ENCODE measurements at regions not wholly inside any gene's neighbourhood (a gene's known extent, or its start where the extent isn't known, plus 50 kb on each side); places are given as distances from the start of the nearest gene placed in this dataset.

- TF ChIP-seq IRF5 (IDR thresholded peaks at IDR 0.05; ENCODE audit: borderline replicate concordance), result no peak
- TF ChIP-seq NFIC (IDR thresholded peaks at IDR 0.05; ENCODE audit: low read depth, low read length), result no peak
- no peak for TF ChIP-seq EZH2 (IDR thresholded peaks at IDR 0.05; ENCODE audit: borderline replicate concordance, control insufficient read depth, low read depth, low read length)
- no peak for TF ChIP-seq CHD2 (IDR thresholded peaks at IDR 0.05; ENCODE audit: borderline replicate concordance, low read depth, low read length)
Measured at GRCh38 chr9:28758971-28759370, 1185.7 kb upstream of the C9orf72 start (continued).

DNA sequence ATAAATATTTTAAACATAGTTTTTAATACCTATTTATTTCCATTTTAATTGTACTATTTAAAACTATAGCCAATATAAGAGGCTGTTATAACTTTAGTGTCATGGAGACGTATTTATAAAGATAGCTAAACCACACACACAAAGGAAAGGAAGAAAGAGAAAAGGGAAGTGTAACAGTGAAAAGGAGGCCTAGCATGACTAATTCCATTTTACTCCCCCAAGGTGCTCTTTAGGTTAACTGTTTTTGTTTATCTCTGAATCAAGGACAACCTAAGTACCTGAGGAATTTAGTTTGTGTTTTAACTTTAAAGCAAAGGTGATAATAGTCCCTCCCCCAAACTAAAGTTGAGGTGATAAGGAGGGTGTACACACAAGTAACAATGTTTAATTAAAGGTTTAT, 1188.9 kb upstream of the C9orf72 start:
- Histone ChIP-seq H3K79me2 (ENCODE audit: control insufficient read depth, insufficient read depth, low read length) (no peaks in the 10 kb centered on the region), H4K20me1 (ENCODE audit: control insufficient read depth, insufficient read depth) (no peaks in the 10 kb centered on the region), H3K4me1 (ENCODE audit: control insufficient read depth, insufficient read depth, low read length) (no peaks in the 10 kb centered on the region), H3K27ac (ENCODE audit: control insufficient read depth, insufficient read depth) (no peak overlapping the region), H3K4me3 (no peak overlapping the region), H3K36me3 (ENCODE audit: control insufficient read depth in 2 of 2, insufficient read depth in 2 of 2, low read length in 1 of 2) (no peaks in the 10 kb centered on the region), H3K9ac (ENCODE audit: control insufficient read depth, insufficient read depth, low read length) (no peak overlapping the region), H3K27me3 (replicated peaks in 1 of 2; ENCODE audit: control insufficient read depth in 2 of 2, insufficient read depth in 2 of 2, low read length in 1 of 2) (no peaks in the 10 kb centered on the region), H2AFZ (ENCODE audit: control insufficient read depth, low read depth, low read length) (no peak overlapping the region), H3K4me2 (ENCODE audit: control insufficient read depth, insufficient read depth) (no peak overlapping the region), H3K9me3 (replicated peaks; ENCODE audit: control insufficient read depth, insufficient read depth, low read length) (no peaks in the 10 kb centered on the region)
- FAIRE-seq (no peak), DNase-seq (ENCODE audit: low read depth, low spot score) (no peak), ATAC-seq (no peak)
- intact Hi-C loops (cut with micrococcal nuclease; ENCODE audit: unreplicated experiment) (no loop called here), in situ Hi-C loops (cut with MboI) (no loop called here)
- BruUV-seq (replicated peaks), result no TSS peak
- TF ChIP-seq, protein P1, sequence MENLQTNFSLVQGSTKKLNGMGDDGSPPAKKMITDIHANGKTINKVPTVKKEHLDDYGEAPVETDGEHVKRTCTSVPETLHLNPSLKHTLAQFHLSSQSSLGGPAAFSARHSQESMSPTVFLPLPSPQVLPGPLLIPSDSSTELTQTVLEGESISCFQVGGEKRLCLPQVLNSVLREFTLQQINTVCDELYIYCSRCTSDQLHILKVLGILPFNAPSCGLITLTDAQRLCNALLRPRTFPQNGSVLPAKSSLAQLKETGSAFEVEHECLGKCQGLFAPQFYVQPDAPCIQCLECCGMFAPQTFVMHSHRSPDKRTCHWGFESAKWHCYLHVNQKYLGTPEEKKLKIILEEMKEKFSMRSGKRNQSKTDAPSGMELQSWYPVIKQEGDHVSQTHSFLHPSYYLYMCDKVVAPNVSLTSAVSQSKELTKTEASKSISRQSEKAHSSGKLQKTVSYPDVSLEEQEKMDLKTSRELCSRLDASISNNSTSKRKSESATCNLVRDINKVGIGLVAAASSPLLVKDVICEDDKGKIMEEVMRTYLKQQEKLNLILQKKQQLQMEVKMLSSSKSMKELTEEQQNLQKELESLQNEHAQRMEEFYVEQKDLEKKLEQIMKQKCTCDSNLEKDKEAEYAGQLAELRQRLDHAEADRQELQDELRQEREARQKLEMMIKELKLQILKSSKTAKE (IDR thresholded peaks at IDR 0.05; ENCODE audit: low read depth, poor library complexity, severe bottlenecking), result no peak
- TF ChIP-seq MEF2A (IDR thresholded peaks at IDR 0.05; ENCODE audit: insufficient read depth, low read depth, low read length) (no peak), ZBTB4 (CRISPR knock-in tag; IDR thresholded peaks at IDR 0.05) (no peak), YBX1 (IDR thresholded peaks at IDR 0.05) (no peak), CHD1 (IDR thresholded peaks at IDR 0.05; ENCODE audit: low read depth, low read length) (no peak), ATF7 (IDR thresholded peaks at IDR 0.05; ENCODE audit: low read depth) (no peak)
- TF ChIP-seq, protein P2, sequence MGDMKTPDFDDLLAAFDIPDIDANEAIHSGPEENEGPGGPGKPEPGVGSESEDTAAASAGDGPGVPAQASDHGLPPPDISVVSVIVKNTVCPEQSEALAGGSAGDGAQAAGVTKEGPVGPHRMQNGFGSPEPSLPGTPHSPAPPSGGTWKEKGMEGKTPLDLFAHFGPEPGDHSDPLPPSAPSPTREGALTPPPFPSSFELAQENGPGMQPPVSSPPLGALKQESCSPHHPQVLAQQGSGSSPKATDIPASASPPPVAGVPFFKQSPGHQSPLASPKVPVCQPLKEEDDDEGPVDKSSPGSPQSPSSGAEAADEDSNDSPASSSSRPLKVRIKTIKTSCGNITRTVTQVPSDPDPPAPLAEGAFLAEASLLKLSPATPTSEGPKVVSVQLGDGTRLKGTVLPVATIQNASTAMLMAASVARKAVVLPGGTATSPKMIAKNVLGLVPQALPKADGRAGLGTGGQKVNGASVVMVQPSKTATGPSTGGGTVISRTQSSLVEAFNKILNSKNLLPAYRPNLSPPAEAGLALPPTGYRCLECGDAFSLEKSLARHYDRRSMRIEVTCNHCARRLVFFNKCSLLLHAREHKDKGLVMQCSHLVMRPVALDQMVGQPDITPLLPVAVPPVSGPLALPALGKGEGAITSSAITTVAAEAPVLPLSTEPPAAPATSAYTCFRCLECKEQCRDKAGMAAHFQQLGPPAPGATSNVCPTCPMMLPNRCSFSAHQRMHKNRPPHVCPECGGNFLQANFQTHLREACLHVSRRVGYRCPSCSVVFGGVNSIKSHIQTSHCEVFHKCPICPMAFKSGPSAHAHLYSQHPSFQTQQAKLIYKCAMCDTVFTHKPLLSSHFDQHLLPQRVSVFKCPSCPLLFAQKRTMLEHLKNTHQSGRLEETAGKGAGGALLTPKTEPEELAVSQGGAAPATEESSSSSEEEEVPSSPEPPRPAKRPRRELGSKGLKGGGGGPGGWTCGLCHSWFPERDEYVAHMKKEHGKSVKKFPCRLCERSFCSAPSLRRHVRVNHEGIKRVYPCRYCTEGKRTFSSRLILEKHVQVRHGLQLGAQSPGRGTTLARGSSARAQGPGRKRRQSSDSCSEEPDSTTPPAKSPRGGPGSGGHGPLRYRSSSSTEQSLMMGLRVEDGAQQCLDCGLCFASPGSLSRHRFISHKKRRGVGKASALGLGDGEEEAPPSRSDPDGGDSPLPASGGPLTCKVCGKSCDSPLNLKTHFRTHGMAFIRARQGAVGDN (IDR thresholded peaks at IDR 0.05), result no peak
- ChIA-PET POLR2A (no interaction called here), CTCF (interaction anchor here (1.4 kb wide), 1 partner anchor 12 kb away, joined by 6 read pairs; no protein-coding TSS in a partner anchor), RAD21 (ENCODE audit: unreplicated experiment) (no interaction called here), SMC1A (ENCODE audit: uncharacterized antibody, unreplicated experiment) (no interaction called here)
- WGBS (ENCODE audit: insufficient coverage, insufficient replicate concordance, low lambda C conversion rate, missing lambda C conversion rate), result 0% methylated on average over 1 of the region's 1 CpG
